Fibroblast of skin of abdomen (primary cell): ENCODE measurements at regions not wholly inside any gene's neighbourhood (a gene's known extent, or its start where the extent isn't known, plus 50 kb on each side); places are given as distances from the start of the nearest gene placed in this dataset.
"Not testable (repeated sequence)": the region's sequence is repeated elsewhere in the genome, so short reads cannot be mapped to it uniquely, and the experiment has no call there.

Experiments used
- DNase-seq: peaks from one replicate; pipeline ENCODE4 v3.0.0-alpha.2; 2013

GRCh38 chr13:40053401-40053800 lies 397.9 kb downstream of the COG6 start:
- no peak for DNase-seq

GRCh38 chr13:40054422-40054821 lies 399.0 kb downstream of the COG6 start:
- DNase-seq, result not testable (repeated sequence)

- DNase-seq, result no peak
Measured at GRCh38 chr13:40056898-40057619, 401.6 kb downstream of the COG6 start.

- DNase-seq, result no peak
Measured at GRCh38 chr13:40058757-40059236, 403.3 kb downstream of the COG6 start.

GRCh38 chr13:40059540-40060232 lies 404.2 kb downstream of the COG6 start:
- DNase-seq, result no peak

GRCh38 chr13:40060296-40061007 lies 405.0 kb downstream of the COG6 start:
- DNase-seq, result peak; percentile 87

GRCh38 chr13:40061466-40062450 lies 406.3 kb downstream of the COG6 start:
- peak; percentile 46 for DNase-seq

- DNase-seq, result peak; percentile 36
Measured at GRCh38 chr13:40063278-40063698, 407.8 kb downstream of the COG6 start.

GRCh38 chr13:40063703-40064102 lies 408.2 kb downstream of the COG6 start:
- no peak for DNase-seq

GRCh38 chr13:40064154-40065097 lies 409.0 kb downstream of the COG6 start:
- DNase-seq, result peak; percentile 96

- DNase-seq, result peak; percentile 59
Measured at GRCh38 chr13:40069173-40070044, 413.9 kb downstream of the COG6 start.

GRCh38 chr13:40070357-40070756 lies 414.9 kb downstream of the COG6 start:
- no peak for DNase-seq

GRCh38 chr13:40072663-40073120 lies 417.2 kb downstream of the COG6 start:
- DNase-seq, result no peak

GRCh38 chr13:40074338-40074737 lies 418.9 kb downstream of the COG6 start:
- no peak for DNase-seq

- no peak for DNase-seq
Measured at GRCh38 chr13:40075281-40075680, 419.8 kb downstream of the COG6 start.

GRCh38 chr13:40076765-40077362 lies 421.4 kb downstream of the COG6 start:
- DNase-seq, result no peak

- DNase-seq, result no peak
Measured at GRCh38 chr13:40077396-40078027, 422.1 kb downstream of the COG6 start.

- DNase-seq, result no peak
Measured at GRCh38 chr13:40079721-40080120, 424.3 kb downstream of the COG6 start.

GRCh38 chr13:40080676-40081075 lies 425.2 kb downstream of the COG6 start:
- no peak for DNase-seq
